HL-60 (cell line): ENCODE measurements at regions not wholly inside any gene's neighbourhood (a gene's known extent, or its start where the extent isn't known, plus 50 kb on each side); places are given as distances from the start of the nearest gene placed in this dataset.

Experiments
- DNase-seq, 2 experiments: peaks; one replicate each; pipeline ENCODE4 v3.0.0-alpha.2; 2010 to 2020; ENCODE audit warnings: low read depth in 1 of 2, low spot score in 1 of 2
- H3K27ac ChIP-seq: fragments of 250-450 bp; sonication (Bioruptor Pico); replicated peaks from 2 replicates; pipeline ENCODE4 v1.5.1; 2020; ENCODE audit warnings: mild to moderate bottlenecking, moderate library complexity
- H3K27me3 ChIP-seq: fragments of 250-450 bp; sonication (Bioruptor Pico); 2 replicates; pipeline ENCODE4 v1.5.1; 2021; ENCODE audit warnings: mild to moderate bottlenecking, moderate library complexity; ENCODE audit not compliant: insufficient read depth, poor library complexity, severe bottlenecking
- H3K4me3 ChIP-seq: replicated peaks from 2 replicates; pipeline ENCODE4 v1.5.1; 2011; ENCODE audit warnings: mild to moderate bottlenecking, control low read depth, low read length; ENCODE audit not compliant: insufficient read depth
- GABPA ChIP-seq: IDR thresholded peaks from 2 replicates; pipeline ENCODE4 v1.6.1; 2012; ENCODE audit warnings: low read depth
- POLR2AphosphoS5 ChIP-seq: IDR thresholded peaks from 2 replicates; pipeline ENCODE4 v1.6.1; 2012; ENCODE audit warnings: low read depth
- SPI1 ChIP-seq: IDR thresholded peaks from 2 replicates; pipeline ENCODE4 v1.6.1; 2012; ENCODE audit warnings: low read depth, mild to moderate bottlenecking, borderline replicate concordance
- TF ChIP-seq, protein P1 (sequence below): IDR thresholded peaks from one replicate; pipeline ENCODE4 v1.5.1; 2011; ENCODE audit warnings: low read length, control low read depth, inconsistent platforms; ENCODE audit not compliant: insufficient read depth
- TF ChIP-seq, protein P2 (sequence below): IDR thresholded peaks from 2 replicates; pipeline ENCODE4 v1.6.1; 2012; ENCODE audit warnings: low read depth; ENCODE audit not compliant: insufficient replicate concordance

DNA sequence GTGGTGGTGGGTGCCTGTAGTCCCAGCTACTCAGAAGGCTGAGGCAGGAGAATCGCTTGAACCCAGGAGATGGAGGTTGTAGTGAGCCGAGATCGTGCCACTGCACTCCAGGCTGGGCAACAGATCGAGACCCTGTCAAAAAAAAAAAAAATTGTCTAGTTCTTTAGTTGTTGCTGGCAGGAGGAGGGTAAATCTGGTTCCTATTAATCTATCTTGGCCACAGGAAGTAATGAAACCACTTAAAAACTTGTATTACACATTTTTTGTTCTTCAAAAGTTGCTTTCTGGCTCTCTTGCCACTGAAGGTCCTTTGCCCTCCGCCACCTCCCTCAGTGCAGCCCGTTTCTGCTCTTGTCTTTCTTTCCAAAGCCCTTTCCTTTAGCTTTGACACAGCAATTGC lies 102.9 kb upstream of the ARSJ start:
- TF ChIP-seq, protein P1, sequence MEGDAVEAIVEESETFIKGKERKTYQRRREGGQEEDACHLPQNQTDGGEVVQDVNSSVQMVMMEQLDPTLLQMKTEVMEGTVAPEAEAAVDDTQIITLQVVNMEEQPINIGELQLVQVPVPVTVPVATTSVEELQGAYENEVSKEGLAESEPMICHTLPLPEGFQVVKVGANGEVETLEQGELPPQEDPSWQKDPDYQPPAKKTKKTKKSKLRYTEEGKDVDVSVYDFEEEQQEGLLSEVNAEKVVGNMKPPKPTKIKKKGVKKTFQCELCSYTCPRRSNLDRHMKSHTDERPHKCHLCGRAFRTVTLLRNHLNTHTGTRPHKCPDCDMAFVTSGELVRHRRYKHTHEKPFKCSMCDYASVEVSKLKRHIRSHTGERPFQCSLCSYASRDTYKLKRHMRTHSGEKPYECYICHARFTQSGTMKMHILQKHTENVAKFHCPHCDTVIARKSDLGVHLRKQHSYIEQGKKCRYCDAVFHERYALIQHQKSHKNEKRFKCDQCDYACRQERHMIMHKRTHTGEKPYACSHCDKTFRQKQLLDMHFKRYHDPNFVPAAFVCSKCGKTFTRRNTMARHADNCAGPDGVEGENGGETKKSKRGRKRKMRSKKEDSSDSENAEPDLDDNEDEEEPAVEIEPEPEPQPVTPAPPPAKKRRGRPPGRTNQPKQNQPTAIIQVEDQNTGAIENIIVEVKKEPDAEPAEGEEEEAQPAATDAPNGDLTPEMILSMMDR: no peak
- TF ChIP-seq GABPA: no peak
- TF ChIP-seq SPI1: no peak
- TF ChIP-seq POLR2AphosphoS5: no peak
- TF ChIP-seq, protein P2, sequence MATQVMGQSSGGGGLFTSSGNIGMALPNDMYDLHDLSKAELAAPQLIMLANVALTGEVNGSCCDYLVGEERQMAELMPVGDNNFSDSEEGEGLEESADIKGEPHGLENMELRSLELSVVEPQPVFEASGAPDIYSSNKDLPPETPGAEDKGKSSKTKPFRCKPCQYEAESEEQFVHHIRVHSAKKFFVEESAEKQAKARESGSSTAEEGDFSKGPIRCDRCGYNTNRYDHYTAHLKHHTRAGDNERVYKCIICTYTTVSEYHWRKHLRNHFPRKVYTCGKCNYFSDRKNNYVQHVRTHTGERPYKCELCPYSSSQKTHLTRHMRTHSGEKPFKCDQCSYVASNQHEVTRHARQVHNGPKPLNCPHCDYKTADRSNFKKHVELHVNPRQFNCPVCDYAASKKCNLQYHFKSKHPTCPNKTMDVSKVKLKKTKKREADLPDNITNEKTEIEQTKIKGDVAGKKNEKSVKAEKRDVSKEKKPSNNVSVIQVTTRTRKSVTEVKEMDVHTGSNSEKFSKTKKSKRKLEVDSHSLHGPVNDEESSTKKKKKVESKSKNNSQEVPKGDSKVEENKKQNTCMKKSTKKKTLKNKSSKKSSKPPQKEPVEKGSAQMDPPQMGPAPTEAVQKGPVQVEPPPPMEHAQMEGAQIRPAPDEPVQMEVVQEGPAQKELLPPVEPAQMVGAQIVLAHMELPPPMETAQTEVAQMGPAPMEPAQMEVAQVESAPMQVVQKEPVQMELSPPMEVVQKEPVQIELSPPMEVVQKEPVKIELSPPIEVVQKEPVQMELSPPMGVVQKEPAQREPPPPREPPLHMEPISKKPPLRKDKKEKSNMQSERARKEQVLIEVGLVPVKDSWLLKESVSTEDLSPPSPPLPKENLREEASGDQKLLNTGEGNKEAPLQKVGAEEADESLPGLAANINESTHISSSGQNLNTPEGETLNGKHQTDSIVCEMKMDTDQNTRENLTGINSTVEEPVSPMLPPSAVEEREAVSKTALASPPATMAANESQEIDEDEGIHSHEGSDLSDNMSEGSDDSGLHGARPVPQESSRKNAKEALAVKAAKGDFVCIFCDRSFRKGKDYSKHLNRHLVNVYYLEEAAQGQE: no peak
- no peak for DNase-seq
- Histone ChIP-seq H3K4me3 (no peak overlapping the region), H3K27ac (no peak overlapping the region), H3K27me3 (no peaks in the 10 kb centered on the region)

GRCh38 chr4:114085611-114086345 lies 106.3 kb upstream of the ARSJ start:
- no peak overlapping the region for H3K27ac ChIP-seq
- no peak for DNase-seq
- no peaks in the 10 kb centered on the region for H3K27me3 ChIP-seq
- TF ChIP-seq, protein P1: no peak
- TF ChIP-seq GABPA (no peak), POLR2AphosphoS5 (no peak), SPI1 (no peak)
- TF ChIP-seq, protein P2: no peak
- no peak overlapping the region for H3K4me3 ChIP-seq

- DNase-seq: no peak
- H3K4me3 ChIP-seq: no peak overlapping the region
- no peak for TF ChIP-seq POLR2AphosphoS5
- TF ChIP-seq GABPA: no peak
- TF ChIP-seq, protein P2: no peak
- TF ChIP-seq, protein P1: no peak
- no peak for TF ChIP-seq SPI1
- no peak overlapping the region for H3K27ac ChIP-seq
- H3K27me3 ChIP-seq: no peaks in the 10 kb centered on the region
Measured at GRCh38 chr4:114087596-114088230, 108.3 kb upstream of the ARSJ start.
